ENCODE measurements at regions not wholly inside any gene's neighbourhood (a gene's known extent, or its start where the extent isn't known, plus 50 kb on each side); places are given as distances from the start of the nearest gene placed in this dataset.

- TF ChIP-seq CTCF (IDR thresholded peaks at IDR 0.05; ENCODE audit: low read depth, low read length) (no peak), EZH2phosphoT487 (IDR thresholded peaks at IDR 0.05; ENCODE audit: low read depth) (no peak)
Observed at GRCh38 chr3:88226910-88227309, 77.2 kb downstream of the C3orf38 start.

Measured in OCI-LY3 (cell line).